K562 (cell line): ENCODE measurements at regions not wholly inside any gene's neighbourhood (a gene's known extent, or its start where the extent isn't known, plus 50 kb on each side); places are given as distances from the start of the nearest gene placed in this dataset.

Source experiments
- ARID3B ChIP-seq: fragments of 250-450 bp; sonication (Bioruptor Pico); IDR thresholded peaks from 2 replicates; pipeline ENCODE4 v1.4.0; 2020; ENCODE audit warnings: borderline replicate concordance
- C11orf30 ChIP-seq: fragments of 450-650 bp; IDR thresholded peaks from 2 replicates; pipeline ENCODE4 v1.6.1; 2016; ENCODE audit warnings: low read depth, mild to moderate bottlenecking
- CBX2 ChIP-seq: fragments of 200-600 bp; sonication (generic); IDR thresholded peaks from one replicate; pipeline ENCODE4 v1.6.1; 2012; ENCODE audit warnings: mild to moderate bottlenecking, low read length, inconsistent platforms; ENCODE audit not compliant: insufficient read depth, poor library complexity, severe bottlenecking
- E4F1 ChIP-seq: fragments of 250-450 bp; sonication (Bioruptor Pico); IDR thresholded peaks from 2 replicates; pipeline ENCODE4 v1.5.0; 2021; ENCODE audit warnings: mild to moderate bottlenecking, borderline replicate concordance
- ETS2 ChIP-seq: IDR thresholded peaks from 2 replicates; pipeline ENCODE4 v1.6.1; 2016; ENCODE audit warnings: borderline replicate concordance, missing genetic modification characterization, mild to moderate bottlenecking, moderate library complexity, missing compliant biosample characterization; ENCODE audit not compliant: poor library complexity, severe bottlenecking
- GABPB1 ChIP-seq: sonication (generic); formaldehyde crosslinking; IDR thresholded peaks from 2 replicates; pipeline ENCODE4 v1.8.0; 2022; ENCODE audit warnings: mild to moderate bottlenecking, missing genetic modification reagents
- HIVEP1 ChIP-seq: fragments of 250-450 bp; sonication (Bioruptor Pico); IDR thresholded peaks from 2 replicates; pipeline ENCODE4 v1.4.0; 2020; ENCODE audit warnings: mild to moderate bottlenecking
- KHSRP ChIP-seq: fragments of 450-650 bp; IDR thresholded peaks from 2 replicates; pipeline ENCODE4 v1.6.1; 2017
- NR2C1 ChIP-seq, 2 experiments: fragments of 450-650 bp; IDR thresholded peaks; 2 replicates each; pipeline ENCODE4 v1.6.1; 2017; ENCODE audit warnings: mild to moderate bottlenecking in 2 of 2, antibody characterized with exemption in 1 of 2, inconsistent platforms in 1 of 2, missing compliant biosample characterization in 1 of 2, missing genetic modification characterization in 1 of 2
- NR3C1 ChIP-seq: sonication (generic); formaldehyde crosslinking; IDR thresholded peaks from 2 replicates; pipeline ENCODE4 v1.8.1; 2022; ENCODE audit warnings: missing genetic modification reagents
- PHB ChIP-seq: fragments of 250-450 bp; sonication (Bioruptor Pico); IDR thresholded peaks from 2 replicates; pipeline ENCODE4 v1.5.0; 2021
- RBFOX2 ChIP-seq: fragments of 200-400 bp; formaldehyde crosslinking; IDR thresholded peaks from 2 replicates; pipeline ENCODE4 v1.6.1; 2017; ENCODE audit warnings: low read depth, mild to moderate bottlenecking, low read length, moderate library complexity
- SMARCA4 ChIP-seq: fragments of 450-650 bp; IDR thresholded peaks from 2 replicates; pipeline ENCODE4 v1.6.1; 2016
- TCFL5 ChIP-seq: fragments of 250-450 bp; sonication (Bioruptor Pico); conservative IDR thresholded peaks from 2 replicates; pipeline ENCODE4 v1.6.1; 2021; ENCODE audit warnings: mild to moderate bottlenecking, moderate library complexity, matching md5 sums
- TEAD4 ChIP-seq, 2 experiments: sonication (generic) in 1 of 2; formaldehyde crosslinking in 1 of 2; IDR thresholded peaks; 2 replicates each; pipeline versions ENCODE4 v1.6.1 to v1.8.0; 2012 to 2022; ENCODE audit warnings: borderline replicate concordance in 1 of 2, inconsistent platforms in 1 of 2, low read length in 1 of 2, mild to moderate bottlenecking in 1 of 2, missing genetic modification reagents in 1 of 2
- THRAP3 ChIP-seq: fragments of 450-650 bp; IDR thresholded peaks from 2 replicates; pipeline ENCODE4 v1.6.1; 2016; ENCODE audit warnings: mild to moderate bottlenecking, inconsistent platforms, borderline replicate concordance
- ZHX1 ChIP-seq: fragments of 150-350 bp; conservative IDR thresholded peaks from 2 replicates; pipeline ENCODE4 v1.6.1; 2014; ENCODE audit warnings: low read length
- ZNF197 ChIP-seq: fragments of 200-800 bp; sonication (Bioruptor generic); IDR thresholded peaks from 2 replicates; pipeline ENCODE4 v1.6.1; 2016; ENCODE audit warnings: low read depth, missing genetic modification characterization, missing compliant biosample characterization
- ZNF23 ChIP-seq: fragments of 250-450 bp; sonication (Bioruptor Pico); IDR thresholded peaks from 2 replicates; pipeline ENCODE4 v1.4.0; 2020; ENCODE audit warnings: mild to moderate bottlenecking
- ZNF408 ChIP-seq: fragments of 250-450 bp; sonication (Bioruptor Pico); IDR thresholded peaks from 2 replicates; pipeline ENCODE4 v1.4.0; 2020; ENCODE audit warnings: low read depth, mild to moderate bottlenecking, moderate library complexity
- ZNF639 ChIP-seq, 2 experiments: fragments of 200-800 bp in 1 of 2; sonication (Bioruptor generic) in 1 of 2; sonication (generic) in 1 of 2; formaldehyde crosslinking in 1 of 2; IDR thresholded peaks in 1 of 2; conservative IDR thresholded peaks in 1 of 2; 2 replicates each; pipeline versions ENCODE4 v1.5.0 to v1.6.1; 2016 to 2020; ENCODE audit warnings: missing compliant biosample characterization in 1 of 2, missing genetic modification characterization in 1 of 2, missing genetic modification reagents in 1 of 2

GRCh38 chr15:24878153-24878552 lies 76.6 kb upstream of the SNRPN start (continued):
- TF ChIP-seq E4F1 (CRISPR knock-in tag) = no peak
- no peak for TF ChIP-seq C11orf30
- TF ChIP-seq ZNF23 = no peak
- no peak for TF ChIP-seq ZNF408 (CRISPR knock-in tag)
- no peak for TF ChIP-seq THRAP3
- no peak for TF ChIP-seq ZNF197 (CRISPR knock-in tag)
- no peak for TF ChIP-seq NR3C1 (CRISPR knock-in tag)
- TF ChIP-seq ETS2 (tag) = no peak
- no peak for TF ChIP-seq ARID3B (CRISPR knock-in tag)
- 0 out of 4 replicates have a peak, but pooled peaks of 1 of the 2 experiments have one; percentile 24 for TF ChIP-seq ZNF639 (CRISPR knock-in tag; conservative IDR thresholded peaks at IDR 0.05 in 1 of 2, IDR thresholded peaks at IDR 0.05 in 1 of 2)
- TF ChIP-seq GABPB1 = peak; percentile 63; the same call in 1 of the 2 replicates
- TF ChIP-seq NR2C1 (IDR thresholded peaks at IDR 0.05) = no peak
- no peak for TF ChIP-seq NR2C1 (tag; IDR thresholded peaks at IDR 0.05)
- TF ChIP-seq RBFOX2 = peak; percentile 45
- no peak for TF ChIP-seq TEAD4 (IDR thresholded peaks at IDR 0.05; ENCODE audit: low read length)
- TF ChIP-seq TEAD4 (CRISPR knock-in tag; IDR thresholded peaks at IDR 0.05; ENCODE audit: borderline replicate concordance) = no peak
- no peak for TF ChIP-seq HIVEP1 (CRISPR knock-in tag)
- TF ChIP-seq PHB (CRISPR knock-in tag) = no peak
- no peak for TF ChIP-seq SMARCA4
- TF ChIP-seq KHSRP = no peak
- TF ChIP-seq ZHX1 = no peak
- TF ChIP-seq CBX2 = no peak
- no peak for TF ChIP-seq TCFL5 (CRISPR knock-in tag)
